Fibroblast of lung (primary cell): ENCODE measurements at regions not wholly inside any gene's neighbourhood (a gene's known extent, or its start where the extent isn't known, plus 50 kb on each side); places are given as distances from the start of the nearest gene placed in this dataset.

Experiments
- CTCF ChIP-seq, 2 donors: IDR thresholded peaks in 1 of 2; conservative IDR thresholded peaks in 1 of 2; 1 replicate in 1 of 2; 2 replicates in 1 of 2; pipeline ENCODE4 v1.5.1; 2011 to 2012; ENCODE audit warnings: low read length in 2 of 2, control low read depth in 1 of 2, inconsistent platforms in 1 of 2, low read depth in 1 of 2, mild to moderate bottlenecking in 1 of 2
- EZH2 ChIP-seq: IDR thresholded peaks from 2 replicates; pipeline ENCODE4 v1.5.1; 2012; ENCODE audit warnings: low read length, control low read depth, mild to moderate bottlenecking; ENCODE audit errors: missing control alignments

- no peak for TF ChIP-seq CTCF (conservative IDR thresholded peaks at IDR 0.05 in 1 of 2, IDR thresholded peaks at IDR 0.05 in 1 of 2; ENCODE audit: low read depth in 1 of 2, low read length in 2 of 2)
- TF ChIP-seq EZH2 = no peak
These were observed 91.1 kb upstream of the ALDH1A3 start for GRCh38 chr15:100788418-100789105.
